ENCODE measurements at regions not wholly inside any gene's neighbourhood (a gene's known extent, or its start where the extent isn't known, plus 50 kb on each side); places are given as distances from the start of the nearest gene placed in this dataset.

- no peaks in the 10 kb centered on the region for H3K9me3 Mint-ChIP-seq (ENCODE audit: low read depth)
- H3K27ac Mint-ChIP-seq (ENCODE audit: unreplicated experiment) = no peak overlapping the region
- H3K4me3 Mint-ChIP-seq (ENCODE audit: unreplicated experiment) = no peak overlapping the region
- DNase-seq (ENCODE audit: low spot score) = no peak
- TF ChIP-seq CTCF (IDR thresholded peaks at IDR 0.05) = no peak
- H3K4me1 Mint-ChIP-seq (ENCODE audit: low read depth) = peaks cover 15% of the 10 kb centered on the region
- no peaks in the 10 kb centered on the region for H3K36me3 Mint-ChIP-seq (ENCODE audit: low read depth)
- peaks cover 3% of the 10 kb centered on the region for H3K27me3 Mint-ChIP-seq (ENCODE audit: low read depth)
Observed at GRCh38 chr2:3958969-3959368, 255.6 kb downstream of the DCDC2C start.

GRCh38 chr2:3959372-3959771, 256.0 kb downstream of the DCDC2C start:
- H3K4me3 Mint-ChIP-seq (ENCODE audit: unreplicated experiment) = no peak overlapping the region
- no peak for DNase-seq (ENCODE audit: low spot score)
- peak; percentile 93 for TF ChIP-seq CTCF (IDR thresholded peaks at IDR 0.05)
- H3K27me3 Mint-ChIP-seq (ENCODE audit: low read depth) = no peaks in the 10 kb centered on the region
- H3K9me3 Mint-ChIP-seq (ENCODE audit: low read depth) = no peaks in the 10 kb centered on the region
- peaks cover 15% of the 10 kb centered on the region for H3K4me1 Mint-ChIP-seq (ENCODE audit: low read depth)
- H3K36me3 Mint-ChIP-seq (ENCODE audit: low read depth) = no peaks in the 10 kb centered on the region
- peak overlapping the region; percentile 76 for H3K27ac Mint-ChIP-seq (ENCODE audit: unreplicated experiment)

GRCh38 chr2:3960106-3960505, 256.7 kb downstream of the DCDC2C start:
- Mint-ChIP-seq H3K4me3 (ENCODE audit: unreplicated experiment) (no peak overlapping the region), H3K36me3 (ENCODE audit: low read depth) (no peaks in the 10 kb centered on the region), H3K4me1 (ENCODE audit: low read depth) (peaks cover 15% of the 10 kb centered on the region), H3K9me3 (ENCODE audit: low read depth) (no peaks in the 10 kb centered on the region), H3K27ac (ENCODE audit: unreplicated experiment) (peak overlapping the region; percentile 76), H3K27me3 (ENCODE audit: low read depth) (no peaks in the 10 kb centered on the region)
- no peak for DNase-seq (ENCODE audit: low spot score)
- no peak for TF ChIP-seq CTCF (IDR thresholded peaks at IDR 0.05)

GRCh38 chr2:3962719-3963118, 259.3 kb downstream of the DCDC2C start:
- Mint-ChIP-seq H3K27me3 (ENCODE audit: low read depth) (no peaks in the 10 kb centered on the region), H3K4me3 (ENCODE audit: unreplicated experiment) (no peak overlapping the region), H3K9me3 (ENCODE audit: low read depth) (no peaks in the 10 kb centered on the region), H3K36me3 (ENCODE audit: low read depth) (no peaks in the 10 kb centered on the region), H3K4me1 (ENCODE audit: low read depth) (peaks cover 15% of the 10 kb centered on the region), H3K27ac (ENCODE audit: unreplicated experiment) (no peak overlapping the region)
- no peak for DNase-seq (ENCODE audit: low spot score)
- TF ChIP-seq CTCF (IDR thresholded peaks at IDR 0.05) = no peak

- Mint-ChIP-seq H3K27ac (ENCODE audit: unreplicated experiment) (no peak overlapping the region), H3K27me3 (ENCODE audit: low read depth) (no peaks in the 10 kb centered on the region), H3K36me3 (ENCODE audit: low read depth) (no peaks in the 10 kb centered on the region), H3K4me3 (ENCODE audit: unreplicated experiment) (no peak overlapping the region), H3K9me3 (ENCODE audit: low read depth) (no peaks in the 10 kb centered on the region), H3K4me1 (ENCODE audit: low read depth) (peaks cover 6% of the 10 kb centered on the region)
- no peak for DNase-seq (ENCODE audit: low spot score)
- no peak for TF ChIP-seq CTCF (IDR thresholded peaks at IDR 0.05)
Observed at GRCh38 chr2:3965211-3965610, 261.8 kb downstream of the DCDC2C start.
